GM12878 (cell line): ENCODE measurements at regions not wholly inside any gene's neighbourhood (a gene's known extent, or its start where the extent isn't known, plus 50 kb on each side); places are given as distances from the start of the nearest gene placed in this dataset.

Experiments
- BCLAF1 ChIP-seq: fragments of 450-650 bp; IDR thresholded peaks from 2 replicates; pipeline ENCODE4 v1.6.1; 2017; ENCODE audit warnings: antibody characterized with exemption, mild to moderate bottlenecking, moderate library complexity
- CTCF ChIP-seq, 3 experiments: IDR thresholded peaks in 2 of 3; conservative IDR thresholded peaks in 1 of 3; 2 replicates each; pipeline ENCODE4 v1.5.1; 2011; ENCODE audit warnings: low read depth in 3 of 3, low read length in 3 of 3, mild to moderate bottlenecking in 3 of 3, control low read depth in 2 of 3, moderate library complexity in 2 of 3, inconsistent platforms in 1 of 3, mixed read lengths in 1 of 3; ENCODE audit not compliant: control insufficient read depth in 2 of 3, insufficient read depth in 1 of 3; ENCODE audit errors: extremely low read depth in 1 of 3
- EZH2 ChIP-seq: IDR thresholded peaks from 2 replicates; pipeline ENCODE4 v1.6.1; 2012; ENCODE audit warnings: low read depth, mild to moderate bottlenecking, control low read depth, inconsistent platforms, low read length, borderline replicate concordance; ENCODE audit not compliant: control insufficient read depth
- KDM1A ChIP-seq: fragments of 200-600 bp; sonication (generic); IDR thresholded peaks from 2 replicates; pipeline ENCODE4 v1.6.1; 2016; ENCODE audit warnings: borderline replicate concordance
- NR2C2 ChIP-seq: IDR thresholded peaks from 2 replicates; pipeline ENCODE4 v1.6.1; 2011; ENCODE audit warnings: borderline replicate concordance, low read depth; ENCODE audit not compliant: control insufficient read depth, insufficient read length
- PBX3 ChIP-seq: IDR thresholded peaks from 2 replicates; pipeline ENCODE4 v1.6.1; 2011; ENCODE audit warnings: mild to moderate bottlenecking, low read depth, low read length, moderate library complexity; ENCODE audit not compliant: insufficient replicate concordance
- POLR2A ChIP-seq: IDR thresholded peaks from 2 replicates; pipeline ENCODE4 v1.6.1; 2011; ENCODE audit warnings: low read depth, mild to moderate bottlenecking, low read length
- POLR2AphosphoS2 ChIP-seq: IDR thresholded peaks from 2 replicates; pipeline ENCODE4 v1.6.1; 2011; ENCODE audit warnings: low read depth, mild to moderate bottlenecking, low read length, improper control_type of control experiment, moderate library complexity
- RB1 ChIP-seq: fragments of 450-650 bp; formaldehyde crosslinking; IDR thresholded peaks from 2 replicates; pipeline ENCODE4 v1.6.1; 2017; ENCODE audit warnings: mild to moderate bottlenecking, borderline replicate concordance
- RCOR1 ChIP-seq: conservative IDR thresholded peaks from 2 replicates; pipeline ENCODE4 v1.6.1; 2012; ENCODE audit warnings: low read depth, low read length, improper control_type of control experiment
- TAF1 ChIP-seq: IDR thresholded peaks from 2 replicates; pipeline ENCODE4 v1.6.1; 2011; ENCODE audit warnings: mild to moderate bottlenecking, low read depth, low read length, borderline replicate concordance
- TCF12 ChIP-seq: IDR thresholded peaks from 2 replicates; pipeline ENCODE4 v1.6.1; 2011; ENCODE audit warnings: low read depth, mild to moderate bottlenecking, low read length

- TF ChIP-seq TCF12: no peak
- TF ChIP-seq CTCF (IDR thresholded peaks at IDR 0.05 in 2 of 3, conservative IDR thresholded peaks at IDR 0.05 in 1 of 3; ENCODE audit: control insufficient read depth in 2 of 3, extremely low read depth in 1 of 3, insufficient read depth in 1 of 3, low read depth in 3 of 3, low read length in 3 of 3): no peak
- no peak for TF ChIP-seq NR2C2
- TF ChIP-seq POLR2AphosphoS2: no peak
- no peak for TF ChIP-seq RB1
- TF ChIP-seq EZH2: no peak
- TF ChIP-seq KDM1A: no peak
- TF ChIP-seq RCOR1: no peak
- TF ChIP-seq PBX3: no peak
- no peak for TF ChIP-seq POLR2A
- TF ChIP-seq BCLAF1: no peak
- no peak for TF ChIP-seq TAF1
These were observed 128.4 kb upstream of the SGK1 start for GRCh38 chr6:134446218-134446848.
